DMS 273 treated with DMSO at 0.1 percent for 48 hours (cell line): ENCODE measurements at regions not wholly inside any gene's neighbourhood (a gene's known extent, or its start where the extent isn't known, plus 50 kb on each side); places are given as distances from the start of the nearest gene placed in this dataset.
A peak's percentile ranks its signal among the peaks of the same experiment; 100 is the strongest.

ENCODE experiments used
- DNase-seq: peaks from one replicate; lab custom pipeline; 2025; lab: John Stamatoyannopoulos, UW

GRCh38 chrX:42519666-42520231 lies 258.2 kb downstream of the PPP1R2C start:
- DNase-seq = no peak

GRCh38 chrX:42515939-42516338 lies 262.0 kb downstream of the PPP1R2C start:
- no peak for DNase-seq

GRCh38 chrX:42505016-42505415 lies 272.9 kb downstream of the PPP1R2C start:
- DNase-seq = no peak

- no peak for DNase-seq
Observed at GRCh38 chrX:42499620-42500019, 278.3 kb downstream of the PPP1R2C start.

GRCh38 chrX:42497356-42497755 lies 280.6 kb downstream of the PPP1R2C start:
- no peak for DNase-seq

- DNase-seq = no peak
Observed at GRCh38 chrX:42496239-42496638, 281.7 kb downstream of the PPP1R2C start.

GRCh38 chrX:42495139-42495538 lies 282.8 kb downstream of the PPP1R2C start:
- DNase-seq = no peak

GRCh38 chrX:42491137-42491907 lies 286.6 kb downstream of the PPP1R2C start:
- DNase-seq = no peak

- no peak for DNase-seq
Observed at GRCh38 chrX:42490111-42490510, 287.9 kb downstream of the PPP1R2C start.

GRCh38 chrX:42485601-42486000 lies 292.4 kb downstream of the PPP1R2C start:
- DNase-seq = no peak

GRCh38 chrX:42484233-42484632 lies 293.7 kb downstream of the PPP1R2C start:
- no peak for DNase-seq

GRCh38 chrX:42477396-42477795 lies 300.6 kb downstream of the PPP1R2C start:
- no peak for DNase-seq

GRCh38 chrX:42472727-42473126 lies 305.2 kb downstream of the PPP1R2C start:
- DNase-seq = no peak

GRCh38 chrX:42466332-42467046 lies 311.5 kb downstream of the PPP1R2C start:
- DNase-seq = no peak

GRCh38 chrX:42465821-42466220 lies 312.1 kb downstream of the PPP1R2C start:
- no peak for DNase-seq

- DNase-seq = no peak
Observed at GRCh38 chrX:42463706-42464490, 314.1 kb downstream of the PPP1R2C start.

- DNase-seq = no peak
Observed at GRCh38 chrX:42462917-42463316, 315.0 kb downstream of the PPP1R2C start.

- DNase-seq = peak; percentile 36
Observed at GRCh38 chrX:42460706-42461105, 317.3 kb downstream of the PPP1R2C start.

GRCh38 chrX:42459735-42460134 lies 318.2 kb downstream of the PPP1R2C start:
- DNase-seq = no peak

- DNase-seq = no peak
Observed at GRCh38 chrX:42456176-42456700, 321.7 kb downstream of the PPP1R2C start.

GRCh38 chrX:42450228-42450627 lies 327.7 kb downstream of the PPP1R2C start:
- DNase-seq = no peak

- no peak for DNase-seq
Observed at GRCh38 chrX:42443267-42443666, 334.7 kb downstream of the PPP1R2C start.
